ENCODE measurements at regions not wholly inside any gene's neighbourhood (a gene's known extent, or its start where the extent isn't known, plus 50 kb on each side); places are given as distances from the start of the nearest gene placed in this dataset.
"Not testable (repeated sequence)": the region's sequence is repeated elsewhere in the genome, so short reads cannot be mapped to it uniquely, and the experiment has no call there.

DNA sequence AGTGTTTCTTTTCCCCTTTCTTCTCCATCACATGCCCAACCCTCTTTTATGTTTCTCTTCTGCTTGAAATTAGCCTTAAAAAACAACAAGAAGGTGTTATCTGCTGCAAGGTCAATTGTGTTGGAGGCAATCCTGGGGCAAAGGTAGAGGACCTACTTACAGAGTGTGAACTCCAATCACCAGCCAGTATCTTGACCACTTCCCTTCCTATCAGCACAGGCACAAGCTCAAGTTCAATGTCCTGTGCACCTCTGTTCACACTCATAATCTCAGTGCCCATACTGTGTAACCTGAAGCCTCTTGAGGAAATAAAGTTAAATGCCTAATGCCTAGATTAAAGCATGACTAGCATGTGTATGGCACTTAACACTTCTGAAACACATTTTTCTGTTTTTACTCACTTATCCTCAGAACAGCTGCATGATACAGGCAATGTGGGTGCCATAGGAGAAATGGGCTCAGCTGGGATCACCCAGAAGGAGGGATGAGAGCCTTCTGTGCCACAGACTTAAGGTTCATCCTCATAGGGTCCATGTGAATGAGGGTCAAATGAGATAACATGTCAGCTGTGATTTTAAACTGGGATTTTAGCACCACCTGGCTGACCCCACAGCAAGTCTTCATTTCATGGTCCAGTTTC, 701.5 kb downstream of the BCL11A start:
- no peak for DNase-seq

DNA sequence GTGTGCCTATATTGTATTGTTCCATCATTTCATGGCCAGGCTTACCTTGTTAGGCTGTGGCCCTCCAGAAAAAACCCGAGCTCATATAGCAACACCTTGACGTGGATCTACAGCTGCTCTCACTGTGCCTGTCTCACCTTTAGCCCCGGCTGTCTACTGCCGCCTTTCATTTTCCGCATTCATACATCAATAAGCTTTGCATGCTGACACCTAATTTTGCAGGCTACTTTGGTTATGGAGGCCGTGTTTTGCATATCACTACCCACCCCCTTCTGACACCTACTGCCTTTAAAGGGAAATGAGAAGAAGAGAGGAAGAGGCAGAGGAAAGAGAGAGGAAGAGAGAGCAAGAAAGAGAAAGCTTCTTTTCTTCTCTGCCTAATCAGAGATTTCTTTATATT, 702.9 kb downstream of the BCL11A start:
- no peak for DNase-seq

DNA sequence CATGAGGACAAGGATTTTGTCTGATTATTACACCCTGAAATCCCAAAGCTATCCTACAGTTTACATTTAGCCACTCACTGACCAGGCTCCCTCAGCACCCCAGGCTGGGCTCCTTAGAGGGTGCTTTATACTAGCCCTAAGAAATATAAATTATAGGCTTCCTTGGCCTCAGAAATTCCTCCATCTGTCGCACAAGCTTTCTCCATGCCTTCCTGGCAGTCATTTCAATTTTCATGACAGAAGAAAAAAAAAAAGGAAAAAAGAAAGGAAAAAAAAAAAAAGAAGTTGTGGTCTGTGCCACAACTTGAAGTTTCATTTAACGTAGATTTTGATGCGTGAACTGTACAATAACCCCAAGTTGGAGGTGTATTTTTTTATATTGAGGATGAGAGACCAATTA, 719.5 kb downstream of the BCL11A start:
- DNase-seq: no peak

DNA sequence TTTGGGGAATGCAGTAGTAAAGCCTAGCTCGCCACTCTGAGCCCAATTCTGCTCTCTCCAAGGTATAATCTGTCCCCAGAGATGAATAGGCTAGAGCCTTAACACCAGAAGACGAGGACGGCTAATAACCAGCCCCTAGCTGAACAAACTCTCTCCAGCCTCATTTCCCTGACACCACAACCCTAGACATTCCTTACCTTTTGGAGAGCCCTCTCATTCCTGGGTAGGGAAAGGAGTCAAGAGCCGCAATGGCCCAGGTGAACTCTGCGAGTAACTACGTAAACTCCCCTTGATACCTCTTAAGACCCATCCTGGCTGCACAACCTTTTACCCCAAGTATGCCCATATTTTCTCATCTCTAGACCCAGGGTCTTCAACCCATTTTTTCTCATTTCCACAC, 722.9 kb downstream of the BCL11A start:
- no peak for DNase-seq

DNA sequence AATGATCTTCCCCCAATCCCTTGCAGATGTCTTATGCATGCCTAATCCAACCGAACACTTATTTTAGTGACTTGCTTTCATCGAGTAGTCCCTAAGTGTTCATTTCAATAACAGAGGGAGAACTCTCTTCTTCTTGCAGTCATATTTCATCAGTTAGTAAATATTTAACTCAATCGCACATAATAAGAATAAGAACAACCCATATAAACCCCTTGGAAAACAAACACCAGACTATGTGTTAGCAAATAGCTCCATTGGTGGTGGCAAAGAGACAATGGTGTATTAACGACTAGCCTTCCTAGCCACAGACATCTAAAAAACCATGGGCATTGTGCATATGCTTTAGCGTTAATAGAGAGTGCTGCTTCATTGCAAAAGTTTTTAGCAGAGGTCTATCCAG, 725.8 kb downstream of the BCL11A start:
- no peak for DNase-seq

DNA sequence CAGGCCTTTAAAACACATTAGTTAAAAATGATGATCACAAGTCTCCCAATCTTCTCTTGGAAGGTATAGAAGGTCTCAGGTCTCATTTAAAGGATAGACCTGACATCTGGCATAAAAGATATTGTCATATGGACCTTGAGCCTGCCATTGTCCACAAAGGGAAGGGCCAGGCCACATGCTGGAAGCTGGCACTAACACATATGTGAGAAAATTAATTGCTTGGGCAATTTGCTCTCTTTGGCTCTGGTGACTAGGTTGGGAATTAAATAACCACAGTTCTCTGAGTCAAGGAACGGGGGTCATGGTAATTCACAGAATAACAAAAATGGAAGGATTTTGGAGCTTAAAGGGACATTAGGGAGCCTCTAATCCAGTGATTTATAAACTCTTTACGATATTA, 727.3 kb downstream of the BCL11A start:
- DNase-seq: no peak

DNA sequence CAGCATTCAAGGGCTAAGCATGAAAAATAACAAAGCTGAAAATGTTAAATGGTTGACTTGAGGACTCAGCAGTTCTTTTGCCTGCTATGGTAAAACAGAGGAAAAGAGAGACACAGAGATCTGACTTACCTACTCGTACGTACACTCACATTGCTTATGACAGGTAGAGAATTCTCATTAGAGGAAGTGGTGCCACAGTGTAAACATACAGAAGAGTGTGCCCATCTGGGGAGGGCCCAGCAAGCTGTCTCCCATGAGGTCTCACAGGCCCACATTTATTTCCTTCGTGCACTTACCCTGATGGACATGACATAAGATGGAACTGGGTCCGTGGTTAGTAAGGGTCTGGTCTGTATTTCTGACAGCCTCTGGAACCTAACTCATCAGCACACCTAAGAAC, 729.1 kb downstream of the BCL11A start:
- DNase-seq: peak; percentile 40

DNA sequence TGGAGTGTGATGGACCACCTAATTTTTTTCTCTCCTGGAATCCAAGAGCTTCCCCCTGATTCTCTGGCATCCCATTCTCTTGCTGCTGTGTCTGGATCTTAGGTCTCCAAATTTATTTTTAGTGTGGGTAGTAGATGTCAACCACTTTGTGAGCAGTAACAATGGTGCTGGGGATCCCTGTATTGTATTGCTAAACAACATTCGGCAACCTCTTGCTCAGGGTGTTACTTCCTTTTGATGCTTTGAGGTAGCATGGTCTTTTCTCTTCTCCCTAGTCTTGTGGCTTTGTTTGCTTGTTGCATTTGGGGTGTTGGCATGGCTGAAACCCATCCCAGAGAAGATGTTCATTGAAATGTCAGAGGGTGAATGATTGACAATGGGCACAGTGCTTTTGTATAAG, 737.4 kb downstream of the BCL11A start:
- no peak for DNase-seq

DNA sequence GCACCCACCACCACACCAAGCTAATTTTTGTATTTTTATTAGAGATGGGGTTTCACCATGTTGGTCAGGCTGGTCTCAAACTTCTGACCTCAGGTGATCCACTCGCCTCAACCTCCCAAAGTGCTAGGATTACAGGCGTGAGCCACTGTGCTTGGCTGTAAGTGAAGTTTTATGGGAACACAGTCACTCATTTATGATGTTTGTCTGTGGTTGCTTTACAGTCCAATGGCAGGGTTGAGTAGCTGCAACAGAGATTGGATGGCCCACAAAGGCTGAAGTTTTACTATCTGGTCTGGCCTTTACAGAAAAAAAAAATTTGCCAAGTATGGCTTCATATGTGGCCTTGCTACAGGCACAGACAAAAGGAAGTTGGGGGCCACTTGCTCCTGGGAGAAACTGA, 743.2 kb downstream of the BCL11A start:
- not testable (repeated sequence) for DNase-seq

DNA sequence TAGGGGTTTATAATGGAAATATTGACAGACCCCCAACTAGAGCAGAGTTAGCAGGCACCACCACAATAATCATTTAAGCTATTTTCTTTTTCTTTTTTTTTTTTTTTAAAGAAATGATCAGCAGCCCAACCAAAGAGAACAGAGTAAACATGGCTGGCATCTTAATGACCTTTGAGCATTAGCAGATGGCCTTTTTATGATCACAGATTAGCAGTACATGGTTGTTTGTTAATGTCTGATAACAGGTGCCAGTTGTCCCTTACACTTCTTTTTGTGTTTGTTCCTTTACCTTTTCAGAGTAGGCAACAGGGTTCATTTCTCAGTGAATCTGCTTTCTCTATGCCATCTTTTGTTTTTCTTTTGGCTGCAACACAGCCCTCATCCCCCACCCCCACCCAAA, 747.0 kb downstream of the BCL11A start:
- DNase-seq: peak; percentile 67

DNA sequence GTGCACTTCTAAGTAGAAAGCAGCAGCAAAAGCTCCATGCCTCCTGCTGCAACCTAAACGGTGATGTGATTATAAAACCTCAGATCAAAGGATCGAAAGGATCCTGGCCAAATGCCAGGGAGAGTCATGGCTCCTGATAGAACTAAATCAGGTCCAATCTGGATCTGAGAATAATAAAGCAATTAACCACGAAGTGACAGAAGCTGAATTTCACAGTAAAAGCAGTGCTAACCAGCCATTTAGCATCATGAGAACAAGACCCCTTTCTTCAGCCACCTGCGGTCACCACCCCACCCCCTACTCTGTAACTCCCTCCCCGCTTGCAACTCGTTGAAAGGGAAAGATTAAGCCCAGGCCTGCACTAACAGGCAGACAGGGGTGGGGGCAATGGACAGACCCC, 748.7 kb downstream of the BCL11A start:
- DNase-seq: peak; percentile 57

DNA sequence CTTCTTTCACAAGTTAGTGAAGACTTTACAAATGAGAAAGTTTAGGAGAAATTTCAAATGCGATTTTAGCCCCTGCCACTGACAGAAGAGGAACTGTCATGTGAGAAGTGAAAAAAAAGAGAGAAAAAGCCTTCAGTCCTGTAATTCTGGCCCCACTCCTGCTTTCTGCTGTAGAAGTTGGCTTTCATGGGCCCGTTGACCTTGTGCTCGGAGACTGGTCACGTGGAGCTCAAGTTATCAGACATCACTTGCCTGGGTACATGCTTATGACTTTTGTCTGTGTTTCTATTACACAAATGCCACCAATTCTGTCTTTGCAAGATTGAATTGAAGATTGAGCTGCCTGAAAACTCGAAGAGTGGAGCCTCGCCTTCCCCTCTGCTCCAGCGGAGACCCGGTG, 749.9 kb downstream of the BCL11A start:
- DNase-seq: no peak

DNA sequence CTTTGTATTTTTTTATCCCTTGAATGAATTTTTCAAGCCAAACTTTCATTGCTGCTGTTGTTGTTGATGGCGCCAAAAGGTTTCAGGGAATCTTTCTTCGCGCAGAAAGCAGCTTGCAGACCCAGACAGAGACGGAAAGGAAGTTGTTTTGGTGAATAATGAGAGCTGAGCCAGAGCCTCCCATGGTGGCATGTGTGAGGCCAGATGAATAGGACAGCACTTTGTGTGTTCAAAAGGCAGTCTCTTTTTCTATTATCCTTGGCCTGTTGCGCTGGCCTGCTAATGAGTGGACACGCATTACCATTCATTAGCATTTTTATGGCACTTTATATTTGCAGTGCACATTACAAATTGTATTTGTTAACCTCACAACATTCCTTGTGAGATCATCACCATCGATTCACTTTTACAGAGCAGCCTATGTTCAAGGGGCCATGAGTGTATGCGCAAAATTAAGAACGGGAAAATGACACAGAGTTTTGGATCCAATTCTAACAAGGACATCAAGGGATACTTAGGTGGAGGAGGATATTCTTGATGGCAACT, 754.7 kb downstream of the BCL11A start:
- no peak for DNase-seq

DNA sequence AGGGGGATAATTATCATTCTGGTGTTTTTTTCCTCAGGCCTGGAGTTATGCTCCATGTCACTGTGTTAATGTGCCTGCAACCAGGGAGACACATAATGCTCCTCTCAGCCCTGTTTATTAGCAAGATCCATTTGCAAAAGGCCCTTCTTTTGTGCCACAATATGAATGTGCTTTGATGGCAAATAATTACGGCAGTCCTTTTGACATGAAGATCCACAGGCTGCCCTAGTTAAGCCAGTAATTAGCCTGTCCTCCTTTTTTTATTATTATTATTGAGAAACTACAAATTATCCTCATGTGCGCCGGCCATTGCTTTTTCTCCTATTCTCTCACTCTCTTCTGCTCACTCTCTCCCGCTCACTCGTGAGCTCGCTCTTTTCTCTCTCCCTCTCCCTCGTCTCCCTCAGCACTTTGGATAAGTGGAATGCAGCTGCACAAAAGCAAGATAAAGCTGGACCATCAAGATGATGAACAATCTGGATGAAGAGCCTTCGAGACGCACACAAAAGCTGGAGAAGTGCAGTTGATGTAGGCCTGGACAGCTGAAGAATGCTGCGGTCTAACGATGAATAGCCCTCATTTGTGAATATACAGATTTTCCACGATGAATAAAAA, 762.3 kb downstream of the BCL11A start:
- DNase-seq: no peak

DNA sequence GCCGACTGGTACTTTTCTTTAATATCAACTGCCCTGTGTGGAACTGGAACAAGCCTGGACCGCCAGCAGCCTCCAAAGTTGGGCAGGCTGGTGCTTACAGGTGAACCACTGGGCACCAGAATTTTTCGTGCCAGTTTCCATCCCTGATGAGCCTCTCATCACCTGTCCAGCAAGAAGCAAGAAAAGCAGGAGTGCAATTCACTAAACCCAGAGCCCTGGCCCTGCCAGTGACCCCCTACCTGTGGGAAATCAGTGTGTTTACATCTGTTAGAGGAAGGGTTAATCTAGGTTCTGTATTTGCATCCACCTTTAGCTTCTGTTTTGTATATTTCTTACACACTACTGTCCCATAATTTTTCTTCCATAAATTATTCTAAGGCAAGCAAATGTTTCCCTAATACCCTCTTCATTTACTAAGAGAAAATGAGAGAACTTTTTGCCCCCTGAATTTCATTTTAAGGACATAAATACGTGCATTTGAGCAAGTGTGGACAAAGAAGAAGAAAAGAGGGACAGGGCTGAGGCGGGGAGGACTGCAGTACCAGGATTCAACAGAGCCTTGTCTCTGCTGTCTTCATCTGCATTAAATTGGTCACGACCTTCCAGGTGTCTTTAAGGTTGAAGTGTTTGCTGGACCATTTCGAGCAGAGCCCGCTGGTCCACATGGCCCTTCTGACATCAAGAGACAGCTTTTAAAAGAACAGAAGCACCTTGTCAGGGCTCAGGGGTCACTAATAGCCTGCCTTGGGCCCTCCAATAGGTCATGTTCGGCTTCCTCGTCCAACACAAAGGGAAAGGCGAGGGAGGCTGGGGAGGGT, 763.1 kb downstream of the BCL11A start:
- no peak for DNase-seq

DNA sequence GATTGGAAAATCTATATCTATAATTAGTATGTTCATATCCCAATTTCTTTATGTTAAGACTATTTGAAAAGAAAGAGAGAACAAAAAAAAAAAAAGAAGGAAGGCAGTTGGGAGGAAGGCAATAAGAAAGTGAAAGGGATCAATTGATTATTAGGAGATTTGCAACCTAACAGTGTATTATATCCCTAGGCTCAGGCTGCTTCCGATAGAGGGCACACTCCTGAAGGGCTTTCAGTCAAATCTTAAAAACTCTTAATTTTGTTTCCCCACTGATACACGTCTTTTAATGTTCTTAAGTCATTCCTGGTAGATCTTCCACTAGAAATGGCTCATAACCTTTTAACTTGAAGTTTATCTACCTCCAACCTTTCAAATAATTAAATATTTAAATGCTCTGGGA, 763.9 kb downstream of the BCL11A start:
- DNase-seq: no peak

DNA sequence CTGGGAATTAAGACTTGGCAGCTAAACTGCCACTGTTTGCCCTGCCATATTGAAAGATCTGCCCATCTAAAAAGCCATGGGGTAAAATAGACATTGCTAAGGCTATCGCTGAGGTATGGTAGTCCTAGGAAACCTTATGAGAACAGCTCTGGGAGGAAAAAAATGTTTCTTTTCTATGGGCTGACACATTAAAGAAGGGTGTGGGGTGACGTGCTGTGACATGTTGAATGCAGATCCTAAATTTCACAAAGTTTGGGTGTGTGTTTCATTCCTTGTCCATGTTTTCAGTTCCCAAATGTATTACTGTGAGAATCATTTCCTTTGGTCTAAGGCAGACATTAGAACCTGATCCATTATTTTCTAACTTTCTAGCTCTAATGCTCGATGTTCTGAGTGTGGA, 766.4 kb downstream of the BCL11A start:
- DNase-seq: no peak

DNA sequence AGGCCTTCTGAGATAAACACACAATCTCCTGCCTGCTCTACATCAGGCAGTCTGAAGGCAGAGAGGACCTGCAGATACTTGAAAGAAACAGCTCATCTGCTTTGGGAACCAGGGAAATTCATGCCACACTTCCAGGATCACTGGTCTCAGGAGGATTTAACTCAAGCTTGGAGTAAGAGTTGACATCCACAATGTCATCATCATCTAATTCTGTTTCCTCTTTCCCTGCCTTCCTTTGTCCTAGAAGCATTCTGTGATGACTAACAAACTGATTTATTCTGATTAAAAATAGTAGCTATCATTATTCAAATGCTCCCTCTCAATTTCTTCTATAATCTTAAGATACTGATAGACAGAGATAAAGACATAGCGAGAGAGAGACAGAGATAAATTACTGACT, 766.8 kb downstream of the BCL11A start:
- DNase-seq: no peak

DNA sequence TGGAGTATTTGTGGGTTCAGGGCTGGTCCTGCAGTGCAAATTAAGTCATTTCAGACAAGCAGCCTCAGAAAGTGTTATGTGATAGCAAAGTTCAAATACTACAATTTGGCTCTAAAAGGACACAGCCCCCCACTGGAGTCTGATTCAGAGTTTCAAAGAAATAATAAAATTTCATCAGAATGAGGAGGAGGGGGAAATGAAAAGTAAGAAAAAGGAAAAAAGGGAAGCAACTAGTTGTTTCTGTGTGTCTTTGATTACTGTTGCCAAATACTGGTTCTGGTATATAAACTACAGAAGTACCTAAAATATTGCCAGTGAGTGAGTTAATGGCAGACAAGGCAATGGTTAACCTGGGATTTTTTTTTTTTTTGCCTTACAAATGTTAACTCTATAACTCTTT, 773.9 kb downstream of the BCL11A start:
- no peak for DNase-seq

DNA sequence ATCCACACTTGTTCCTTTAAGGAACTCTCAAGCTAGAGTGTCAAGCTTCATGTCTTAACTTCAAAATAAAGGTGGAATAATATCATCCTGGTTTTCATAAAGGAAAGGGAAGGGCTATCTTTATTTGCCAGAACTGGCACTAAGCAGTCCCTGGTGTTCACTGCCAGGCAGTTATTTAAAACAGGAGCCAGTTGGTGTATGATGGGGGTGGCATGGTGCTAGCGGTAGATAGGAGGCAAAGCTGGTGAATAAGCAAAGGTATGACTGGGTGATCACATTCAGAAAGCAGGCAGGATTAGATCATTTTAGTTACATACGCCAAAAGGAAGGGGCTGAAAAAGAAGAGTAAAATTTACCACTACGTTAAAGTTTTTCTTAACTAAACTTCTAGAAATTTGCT, 776.3 kb downstream of the BCL11A start:
- no peak for DNase-seq

DNA sequence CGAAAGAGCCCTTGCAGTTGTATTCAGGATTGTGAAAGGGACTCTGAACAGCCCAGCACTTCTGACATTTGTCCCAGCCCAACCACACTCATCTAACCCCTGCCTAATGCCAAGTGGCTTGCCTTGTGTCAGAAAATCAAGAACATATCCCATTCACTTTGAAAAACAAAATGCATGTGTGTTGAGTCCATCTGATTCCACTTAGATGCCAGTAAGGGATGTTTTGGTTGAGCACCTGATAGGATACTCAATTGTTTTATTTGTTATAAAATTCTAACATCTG, 776.8 kb downstream of the BCL11A start:
- no peak for DNase-seq

DNA sequence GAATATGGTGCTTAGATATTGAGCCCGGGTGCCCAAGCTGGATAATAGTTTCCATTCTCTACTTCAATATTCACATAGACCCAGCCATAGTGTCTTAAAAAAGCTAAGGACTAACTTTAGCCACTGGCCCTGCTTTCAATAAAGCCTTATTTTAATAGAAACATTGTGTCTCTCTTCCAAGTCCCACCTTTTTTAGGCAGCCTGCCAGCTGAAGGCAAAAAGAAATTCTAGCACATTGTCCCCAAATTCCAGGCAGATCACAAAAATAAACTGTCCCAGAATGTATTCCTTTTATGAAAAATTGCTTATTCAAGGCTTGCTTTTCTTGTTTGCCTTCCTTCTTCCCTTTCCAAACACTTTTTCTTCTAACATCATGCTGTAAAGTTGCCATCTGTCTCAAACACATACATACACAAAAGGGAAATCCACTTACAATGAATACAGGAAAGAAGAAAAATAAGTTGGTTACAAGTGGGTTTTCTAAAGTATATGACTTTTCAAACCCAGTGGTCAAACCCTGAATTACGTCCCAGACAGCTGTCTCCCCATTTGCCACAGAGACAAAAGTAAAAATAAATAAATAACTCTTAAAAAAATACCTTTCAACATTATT, 778.5 kb downstream of the BCL11A start:
- DNase-seq: no peak

DNA sequence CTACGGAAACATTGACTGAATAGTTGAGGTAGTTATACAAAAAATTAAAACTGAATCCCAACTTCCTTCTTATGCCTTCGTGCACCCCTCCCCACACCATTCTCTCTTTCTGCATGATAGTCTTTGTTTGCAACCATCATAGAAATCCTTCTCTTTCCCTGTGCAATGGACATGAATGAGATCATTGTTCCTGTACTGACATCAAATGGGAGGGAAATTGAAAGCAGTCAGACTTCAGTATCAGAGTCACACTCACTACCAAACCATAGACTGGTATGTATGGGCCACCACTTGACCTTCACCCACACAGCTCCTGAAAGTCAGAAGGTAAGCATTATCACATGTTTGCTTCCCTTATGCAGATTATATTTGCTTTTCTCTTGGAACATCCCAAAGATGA, 782.8 kb downstream of the BCL11A start:
- no peak for DNase-seq

DNA sequence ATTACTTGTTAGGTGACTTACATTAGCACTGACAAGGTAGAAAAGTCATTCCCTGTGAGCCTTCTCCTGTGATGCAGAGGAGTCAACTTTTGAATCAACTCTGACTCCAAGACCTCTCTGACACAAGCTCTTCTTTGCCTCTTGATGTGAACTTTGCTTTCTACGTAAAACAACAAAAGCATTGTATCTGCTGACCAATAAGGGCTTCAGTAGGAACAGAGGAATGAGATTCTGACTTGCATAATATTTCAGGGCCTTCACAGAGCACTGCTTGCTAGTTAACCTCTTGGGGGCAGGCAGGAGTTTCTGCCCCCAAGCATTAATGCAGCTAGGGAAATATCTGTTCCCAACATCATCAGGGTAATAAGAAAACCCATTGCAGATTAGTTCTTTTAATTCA, 791.5 kb downstream of the BCL11A start:
- DNase-seq: no peak

All from NCI-H510A treated with DMSO at 0.1 percent for 48 hours (cell line).